Activated T-helper 1 cell treated with anti-CD3 and anti-CD28 coated beads, Interleukin-12 subunit alpha, Interleukin-12 subunit beta, Interleukin-2, Interleukin-4 antibody, amounts not matched to agents 30 ng/mL and 10 ng/mL and 1 ng/mL, durations not matched to agents 14 hours and 24 hours and 36 hours (primary cell): ENCODE measurements at regions not wholly inside any gene's neighbourhood (a gene's known extent, or its start where the extent isn't known, plus 50 kb on each side); places are given as distances from the start of the nearest gene placed in this dataset.
"Not testable (repeated sequence)": the region's sequence is repeated elsewhere in the genome, so short reads cannot be mapped to it uniquely, and the experiment has no call there.

ENCODE experiments used
- DNase-seq: peaks from one replicate; pipeline ENCODE4 v3.0.0; 2021; ENCODE audit warnings: low spot score
- H3K27ac Mint-ChIP-seq: one replicate; pipeline ENCODE4 v1.8.0; 2021; ENCODE audit warnings: mild to moderate bottlenecking, mixed read lengths
- H3K27me3 Mint-ChIP-seq: one replicate; pipeline ENCODE4 v1.8.0; 2022; ENCODE audit warnings: mild to moderate bottlenecking, moderate library complexity, mixed read lengths; ENCODE audit not compliant: insufficient read depth
- H3K36me3 Mint-ChIP-seq: one replicate; pipeline ENCODE4 v1.8.0; 2021; ENCODE audit warnings: low read depth, mixed read lengths
- H3K4me1 Mint-ChIP-seq: one replicate; pipeline ENCODE4 v1.8.0; 2021; ENCODE audit warnings: low read depth, mixed read lengths
- H3K4me3 Mint-ChIP-seq: one replicate; pipeline ENCODE4 v1.8.0; 2021; ENCODE audit warnings: mild to moderate bottlenecking, moderate library complexity, mixed read lengths
- H3K9me3 Mint-ChIP-seq: one replicate; pipeline ENCODE4 v1.8.0; 2021; ENCODE audit warnings: mixed read lengths
- intact Hi-C: fragments of 100-400 bp; cut with micrococcal nuclease; formaldehyde crosslinking; loops from one replicate; pipeline ENCODE4 v1.15.1; 2024

GRCh38 chr7:113494797-113495566 is 376.6 kb upstream of the SMIM30 start:
- H3K9me3 Mint-ChIP-seq, H3K27ac Mint-ChIP-seq, H3K27me3 Mint-ChIP-seq, H3K4me1 Mint-ChIP-seq, H3K36me3 Mint-ChIP-seq, intact Hi-C loops, DNase-seq, H3K4me3 Mint-ChIP-seq: not testable (repeated sequence)

DNA sequence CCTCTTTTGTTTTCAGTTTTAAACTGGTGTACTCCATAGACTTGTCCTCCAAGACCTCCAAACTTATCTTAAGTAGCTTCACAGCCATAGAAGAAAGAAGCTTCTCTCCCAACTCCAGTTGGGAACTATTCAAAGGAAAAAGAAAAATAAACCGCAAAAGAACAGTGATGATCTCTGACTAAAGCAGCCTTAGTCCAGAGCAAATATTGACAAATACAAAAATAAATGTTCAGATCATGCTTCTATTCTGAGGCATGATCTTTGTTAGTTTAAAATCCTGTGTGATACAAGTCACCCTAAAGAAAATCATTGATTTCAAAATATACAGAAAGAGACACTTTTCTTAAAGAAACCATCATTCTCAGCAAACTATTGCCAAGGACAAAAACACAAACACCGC is 373.0 kb upstream of the SMIM30 start:
- H3K27ac Mint-ChIP-seq: no peak overlapping the region
- no peaks in the 10 kb centered on the region for H3K4me1 Mint-ChIP-seq
- H3K36me3 Mint-ChIP-seq: no peaks in the 10 kb centered on the region
- DNase-seq: no peak
- no peaks in the 10 kb centered on the region for H3K27me3 Mint-ChIP-seq
- H3K9me3 Mint-ChIP-seq: no peaks in the 10 kb centered on the region
- H3K4me3 Mint-ChIP-seq: no peak overlapping the region
- intact Hi-C loops: no loop called here

DNA sequence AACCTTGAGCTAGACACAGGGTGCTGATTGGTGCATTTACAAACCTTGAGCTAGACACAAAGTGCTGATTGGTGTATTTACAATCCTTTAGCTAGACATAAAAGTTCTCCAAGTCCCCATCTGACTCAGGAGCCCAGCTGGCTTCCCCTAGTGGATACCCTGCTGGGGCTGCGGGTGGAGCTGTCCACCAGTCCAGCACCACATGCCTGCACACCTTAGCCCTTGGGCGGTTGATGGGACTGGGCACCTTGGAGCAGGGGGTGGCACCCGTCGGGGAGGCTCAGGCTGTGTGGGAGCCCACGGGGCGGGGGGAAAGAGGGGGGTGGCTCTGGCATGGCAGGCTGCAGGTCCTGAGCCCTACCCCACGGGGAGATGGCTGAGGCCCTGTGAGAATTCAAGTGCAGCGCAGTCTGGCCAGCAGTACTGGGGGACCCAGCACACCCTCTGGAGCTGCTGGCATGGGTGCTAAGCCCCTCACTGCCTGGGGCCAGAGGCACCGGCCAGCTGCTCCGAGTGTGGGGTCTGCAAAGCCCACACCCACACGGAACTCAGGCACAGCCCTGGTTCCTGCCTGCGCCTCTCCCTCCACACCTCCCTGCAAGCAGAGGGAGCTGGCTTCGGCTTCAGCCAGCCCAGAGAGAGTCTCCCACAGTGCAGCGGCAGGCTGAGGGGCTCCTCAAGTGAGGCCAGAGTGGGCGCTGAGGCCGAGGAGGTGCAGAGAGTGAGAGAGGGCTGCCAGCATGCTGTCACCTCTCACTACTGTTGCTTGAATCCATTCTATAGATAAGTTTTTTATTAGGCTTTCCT is 369.8 kb upstream of the SMIM30 start:
- Mint-ChIP-seq H3K4me1 (no peaks in the 10 kb centered on the region), H3K36me3 (no peaks in the 10 kb centered on the region), H3K4me3 (no peak overlapping the region), H3K9me3 (no peaks in the 10 kb centered on the region), H3K27me3 (no peaks in the 10 kb centered on the region), H3K27ac (no peak overlapping the region)
- DNase-seq: no peak
- intact Hi-C loops: no loop called here

GRCh38 chr7:113486548-113486947 is 368.2 kb upstream of the SMIM30 start:
- Mint-ChIP-seq H3K27me3 (no peaks in the 10 kb centered on the region), H3K36me3 (no peaks in the 10 kb centered on the region)

DNA sequence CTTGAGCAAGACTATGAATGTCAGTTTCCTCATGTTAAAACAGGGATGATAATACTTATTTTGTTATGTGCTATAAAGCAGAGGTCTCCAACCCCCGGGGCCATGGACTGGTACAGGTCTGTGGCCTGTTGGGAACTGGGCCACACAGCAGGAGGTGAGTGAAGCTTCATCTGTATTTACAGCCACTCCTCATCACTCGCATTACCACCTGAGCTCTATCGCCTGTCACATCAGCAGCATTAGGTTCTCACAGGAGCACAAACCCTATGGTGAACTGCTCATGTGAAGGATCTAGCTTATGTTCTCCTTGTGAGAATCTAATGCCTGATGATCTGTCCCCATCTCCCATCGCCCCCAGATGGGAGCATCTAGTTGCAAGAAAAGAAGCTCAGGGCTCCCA is 365.3 kb upstream of the SMIM30 start:
- intact Hi-C loops: no loop called here
- Mint-ChIP-seq H3K27ac (no peak overlapping the region), H3K4me1 (no peaks in the 10 kb centered on the region), H3K27me3 (no peaks in the 10 kb centered on the region), H3K36me3 (no peaks in the 10 kb centered on the region), H3K4me3 (no peak overlapping the region), H3K9me3 (no peaks in the 10 kb centered on the region)
- no peak for DNase-seq

More at GRCh38 chr7:113486548-113486947, 368.2 kb upstream of the SMIM30 start:
- no peak overlapping the region for H3K4me3 Mint-ChIP-seq
- intact Hi-C loops: no loop called here
- no peaks in the 10 kb centered on the region for H3K9me3 Mint-ChIP-seq
- no peak overlapping the region for H3K27ac Mint-ChIP-seq
- no peaks in the 10 kb centered on the region for H3K4me1 Mint-ChIP-seq
- no peak for DNase-seq

GRCh38 chr7:113480537-113480936 is 362.2 kb upstream of the SMIM30 start:
- no peak overlapping the region for H3K27ac Mint-ChIP-seq
- H3K4me3 Mint-ChIP-seq: no peak overlapping the region
- intact Hi-C loops: no loop called here
- no peaks in the 10 kb centered on the region for H3K27me3 Mint-ChIP-seq
- no peak for DNase-seq
- no peaks in the 10 kb centered on the region for H3K9me3 Mint-ChIP-seq
- no peaks in the 10 kb centered on the region for H3K4me1 Mint-ChIP-seq
- H3K36me3 Mint-ChIP-seq: no peaks in the 10 kb centered on the region

GRCh38 chr7:113464096-113464855 is 345.9 kb upstream of the SMIM30 start:
- H3K4me3 Mint-ChIP-seq: no peak overlapping the region
- no peaks in the 10 kb centered on the region for H3K36me3 Mint-ChIP-seq
- H3K4me1 Mint-ChIP-seq: no peaks in the 10 kb centered on the region
- no peak overlapping the region for H3K27ac Mint-ChIP-seq
- intact Hi-C loops: no loop called here
- no peaks in the 10 kb centered on the region for H3K9me3 Mint-ChIP-seq
- H3K27me3 Mint-ChIP-seq: no peaks in the 10 kb centered on the region
- no peak for DNase-seq

DNA sequence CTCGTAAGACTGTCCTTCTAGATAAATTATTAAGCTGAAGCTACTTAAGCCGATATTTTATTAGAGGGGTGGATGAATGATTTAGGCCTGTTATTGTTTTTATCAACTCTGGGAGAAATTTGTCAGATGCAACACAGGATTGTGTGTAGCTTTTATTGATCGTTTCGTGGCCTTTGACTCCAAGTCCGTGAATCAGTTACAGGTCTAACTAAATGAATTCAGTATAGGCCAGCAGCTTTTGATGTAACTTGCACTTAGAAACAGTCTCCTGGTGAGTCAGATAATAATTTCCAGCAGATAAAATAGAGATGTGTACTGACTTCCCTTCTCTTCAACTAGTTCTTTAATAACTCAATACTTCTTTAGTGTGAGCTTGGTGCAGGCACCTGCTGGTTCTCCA is 341.7 kb upstream of the SMIM30 start:
- H3K9me3 Mint-ChIP-seq: no peaks in the 10 kb centered on the region
- no peaks in the 10 kb centered on the region for H3K27me3 Mint-ChIP-seq
- H3K27ac Mint-ChIP-seq: no peak overlapping the region
- intact Hi-C loops: no loop called here
- DNase-seq: no peak
- no peaks in the 10 kb centered on the region for H3K36me3 Mint-ChIP-seq
- H3K4me1 Mint-ChIP-seq: no peaks in the 10 kb centered on the region
- H3K4me3 Mint-ChIP-seq: no peak overlapping the region

- no peaks in the 10 kb centered on the region for H3K9me3 Mint-ChIP-seq
- no peak overlapping the region for H3K27ac Mint-ChIP-seq
- intact Hi-C loops: no loop called here
- no peaks in the 10 kb centered on the region for H3K4me1 Mint-ChIP-seq
- no peaks in the 10 kb centered on the region for H3K27me3 Mint-ChIP-seq
- DNase-seq: no peak
- no peak overlapping the region for H3K4me3 Mint-ChIP-seq
- no peaks in the 10 kb centered on the region for H3K36me3 Mint-ChIP-seq
Observed at GRCh38 chr7:113456533-113456932, 338.2 kb upstream of the SMIM30 start.

DNA sequence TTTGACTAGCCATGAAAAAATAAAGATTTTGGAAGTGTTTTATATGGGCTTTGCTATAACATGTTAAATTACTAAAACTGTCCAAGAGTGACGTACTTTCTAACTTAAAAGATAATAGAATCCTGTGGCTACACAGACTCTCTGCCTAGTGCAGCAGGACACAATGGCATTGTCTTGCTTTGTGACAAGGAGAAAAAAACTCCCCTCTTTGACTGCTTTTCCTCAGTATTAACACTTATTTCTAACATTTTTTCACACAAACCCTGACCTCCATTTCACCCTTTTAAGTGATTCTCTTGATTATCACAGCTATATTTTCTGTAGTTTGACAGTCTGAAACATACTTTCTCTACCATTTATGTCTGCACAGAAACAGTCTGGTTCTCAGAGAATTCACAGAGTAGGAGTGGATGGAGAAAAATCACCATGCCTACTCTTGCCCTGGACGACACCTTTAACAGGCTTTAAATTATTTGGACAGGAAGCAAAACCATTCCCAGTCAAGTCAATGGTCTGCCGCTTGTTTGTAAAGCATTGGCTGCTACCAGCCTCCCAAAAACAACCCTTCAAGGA is 336.3 kb upstream of the SMIM30 start:
- intact Hi-C loops: no loop called here
- Mint-ChIP-seq H3K4me1 (no peaks in the 10 kb centered on the region), H3K27ac (no peak overlapping the region), H3K4me3 (no peak overlapping the region), H3K27me3 (no peaks in the 10 kb centered on the region), H3K9me3 (no peaks in the 10 kb centered on the region), H3K36me3 (no peaks in the 10 kb centered on the region)
- no peak for DNase-seq

DNA sequence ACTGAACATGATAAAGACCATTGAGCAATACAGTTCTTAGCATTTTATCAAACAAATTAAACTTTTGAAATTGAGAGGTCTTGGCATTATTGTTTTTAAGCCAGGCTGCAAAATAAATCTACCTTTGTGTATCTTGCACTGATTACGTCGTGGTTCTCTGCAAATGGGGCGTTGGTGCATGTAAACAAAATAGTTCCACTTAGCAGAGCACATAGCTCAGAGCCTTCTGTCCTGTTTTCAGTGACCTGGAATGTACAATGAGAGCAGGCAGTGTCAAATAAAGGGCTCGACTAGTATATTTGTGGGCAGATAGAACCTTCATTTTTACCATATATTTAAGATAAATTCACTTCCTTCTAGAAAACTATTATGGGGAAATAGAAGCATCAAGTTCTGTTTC is 333.9 kb upstream of the SMIM30 start:
- Mint-ChIP-seq H3K27me3 (no peaks in the 10 kb centered on the region), H3K4me3 (no peak overlapping the region), H3K4me1 (no peaks in the 10 kb centered on the region), H3K27ac (no peak overlapping the region), H3K36me3 (no peaks in the 10 kb centered on the region), H3K9me3 (no peaks in the 10 kb centered on the region)
- DNase-seq: no peak
- intact Hi-C loops: no loop called here

DNA sequence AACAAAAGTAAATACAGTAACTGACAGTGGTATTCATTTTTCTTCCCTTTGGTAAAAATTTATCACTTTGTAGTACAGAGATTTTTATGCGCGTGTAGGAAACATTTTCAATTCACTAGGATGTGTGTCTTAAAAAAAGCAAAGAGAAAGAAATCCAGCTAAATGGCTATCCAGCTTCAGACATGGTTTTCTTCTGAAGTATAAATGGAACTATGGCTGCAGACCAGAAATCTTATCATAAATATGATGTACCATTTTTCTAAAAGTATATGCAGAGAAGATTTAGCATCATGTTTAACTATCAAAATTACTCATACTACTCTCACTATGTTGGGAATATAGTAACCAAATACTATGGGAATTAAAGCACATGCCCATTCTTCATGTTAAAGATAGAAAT is 328.4 kb upstream of the SMIM30 start:
- intact Hi-C loops: no loop called here
- no peaks in the 10 kb centered on the region for H3K4me1 Mint-ChIP-seq
- no peak for DNase-seq
- no peak overlapping the region for H3K27ac Mint-ChIP-seq
- H3K36me3 Mint-ChIP-seq: no peaks in the 10 kb centered on the region
- H3K9me3 Mint-ChIP-seq: no peaks in the 10 kb centered on the region
- no peaks in the 10 kb centered on the region for H3K27me3 Mint-ChIP-seq
- H3K4me3 Mint-ChIP-seq: no peak overlapping the region

- Mint-ChIP-seq H3K4me3 (no peak overlapping the region), H3K27ac (no peak overlapping the region), H3K4me1 (no peaks in the 10 kb centered on the region), H3K9me3 (no peaks in the 10 kb centered on the region), H3K27me3 (no peaks in the 10 kb centered on the region), H3K36me3 (no peaks in the 10 kb centered on the region)
- DNase-seq: no peak
- intact Hi-C loops: no loop called here
Observed at GRCh38 chr7:113446391-113446790, 328.0 kb upstream of the SMIM30 start.
